ENCODE measurements at regions not wholly inside any gene's neighbourhood (a gene's known extent, or its start where the extent isn't known, plus 50 kb on each side); places are given as distances from the start of the nearest gene placed in this dataset.
"Not testable (repeated sequence)": the region's sequence is repeated elsewhere in the genome, so short reads cannot be mapped to it uniquely, and the experiment has no call there.

- DNase-seq (ENCODE audit: low read depth) = no peak
These were observed 202.0 kb upstream of the ZNF184 start for GRCh38 chr6:27674882-27675281.

DNA sequence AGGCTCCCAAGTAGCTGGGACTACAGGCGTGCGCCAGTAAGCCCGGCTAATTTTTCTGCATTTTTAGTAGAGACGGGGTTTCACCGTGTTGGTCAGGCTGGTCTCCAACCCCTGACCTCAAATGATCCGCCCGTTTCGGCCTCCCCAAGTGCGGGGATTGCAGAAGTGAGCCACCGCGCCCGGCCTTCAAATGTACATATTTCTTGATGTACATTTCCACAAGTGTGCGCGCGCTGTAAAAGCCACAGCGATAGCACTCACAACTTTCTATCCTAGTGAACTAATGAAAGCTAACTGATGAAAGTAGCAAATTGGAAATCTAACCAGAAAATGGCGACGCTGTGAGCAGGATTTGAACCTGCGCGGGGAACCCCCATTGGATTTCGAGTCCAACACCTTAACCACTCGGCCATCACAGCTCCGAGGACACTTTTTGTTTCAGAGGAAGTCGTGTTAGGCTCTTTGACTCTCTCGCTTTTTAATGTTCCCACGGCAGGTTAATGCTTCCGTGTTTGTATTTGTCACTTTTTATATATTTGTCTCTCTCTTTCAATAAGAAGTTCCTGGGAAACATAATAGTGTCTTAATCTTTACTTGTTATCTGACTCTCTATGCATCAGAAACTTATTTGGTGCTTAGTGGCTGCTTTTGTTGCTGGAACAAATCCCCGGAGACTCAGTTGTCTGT is 199.4 kb upstream of the ZNF184 start:
- DNase-seq (ENCODE audit: low read depth) = peak; percentile 65

- DNase-seq (ENCODE audit: low read depth) = no peak
These were observed 196.9 kb upstream of the ZNF184 start for GRCh38 chr6:27669624-27670301.

DNA sequence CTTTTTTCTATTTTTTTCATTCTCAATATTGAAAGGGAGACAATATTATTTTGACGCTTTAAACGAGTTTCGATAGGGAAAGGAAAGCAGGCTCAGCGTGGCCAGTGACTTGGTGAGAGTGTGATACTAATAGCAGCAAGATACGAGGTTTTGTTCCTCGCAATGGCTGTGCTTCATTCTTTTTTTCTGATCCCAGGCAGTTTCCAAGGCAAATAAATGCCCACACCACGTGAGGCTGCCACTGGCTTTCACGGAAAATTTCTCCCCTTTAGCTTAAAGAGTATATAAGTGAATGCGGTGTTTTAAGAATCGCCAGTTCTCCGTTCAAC is 196.4 kb upstream of the ZNF184 start:
- DNase-seq (ENCODE audit: low read depth) = no peak

DNA sequence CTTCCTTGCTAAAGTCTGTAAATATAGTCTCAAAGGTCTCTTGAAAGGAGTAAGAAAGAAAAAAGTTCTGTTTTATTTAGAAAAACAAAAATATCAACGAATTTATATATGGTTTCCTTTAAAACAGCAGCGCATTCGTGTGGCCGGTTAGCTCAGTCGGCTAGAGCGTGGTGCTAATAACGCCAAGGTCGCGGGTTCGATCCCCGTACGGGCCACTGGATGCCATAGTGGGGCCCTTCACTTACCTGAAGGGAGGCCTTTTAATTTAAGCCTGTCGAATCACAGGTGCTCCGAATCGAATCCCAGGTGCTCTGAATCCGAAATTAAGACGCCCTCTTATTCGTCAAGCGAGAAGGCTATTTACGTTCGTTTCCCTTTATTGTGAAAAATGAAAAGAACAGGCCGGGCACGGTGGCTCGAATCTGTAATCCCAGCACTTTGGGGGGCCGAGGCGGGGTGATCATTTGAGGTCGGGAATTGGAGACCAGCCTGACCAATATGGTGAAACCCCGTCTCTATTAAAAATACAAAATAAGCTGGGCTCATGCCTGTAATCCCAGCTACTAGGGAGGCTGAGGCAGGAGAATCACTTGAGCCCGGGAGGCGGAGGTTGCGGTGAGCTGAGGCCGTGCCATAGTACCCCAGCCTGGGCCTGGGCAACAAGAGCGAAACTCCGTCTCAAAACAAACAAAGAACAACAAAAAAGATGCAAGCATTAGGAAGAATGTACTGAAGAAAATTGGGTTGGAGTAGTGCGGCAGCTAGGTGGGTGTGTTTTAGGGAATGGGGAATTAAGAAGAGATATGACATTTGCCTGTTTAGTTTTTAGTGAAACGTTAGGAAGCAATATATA is 195.8 kb upstream of the ZNF184 start:
- DNase-seq (ENCODE audit: low read depth) = peak; percentile 46

- DNase-seq (ENCODE audit: low read depth) = no peak
These were observed 194.9 kb upstream of the ZNF184 start for GRCh38 chr6:27667657-27668441.

GRCh38 chr6:27667016-27667656 is 194.2 kb upstream of the ZNF184 start:
- no peak for DNase-seq (ENCODE audit: low read depth)

DNA sequence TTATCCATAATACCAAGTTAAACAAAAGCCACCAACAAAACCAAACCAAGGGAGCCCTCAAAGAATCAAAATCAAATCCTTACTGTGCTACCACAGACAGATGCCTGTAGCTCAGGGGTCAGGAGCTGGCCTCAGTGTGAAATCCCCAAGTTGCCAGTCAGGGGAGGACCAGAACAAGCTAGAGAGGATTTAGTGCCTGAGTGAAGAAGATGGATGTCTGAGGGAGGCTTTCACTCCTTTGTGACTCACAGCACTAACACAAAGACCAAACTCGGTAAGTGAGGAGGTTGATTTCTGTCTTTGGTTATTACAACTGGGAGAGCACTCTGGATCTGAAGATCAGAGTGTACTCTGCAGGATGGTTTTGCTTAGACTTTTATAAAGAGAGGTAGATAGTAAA is 189.9 kb upstream of the ZNF184 start:
- DNase-seq (ENCODE audit: low read depth) = no peak

DNA sequence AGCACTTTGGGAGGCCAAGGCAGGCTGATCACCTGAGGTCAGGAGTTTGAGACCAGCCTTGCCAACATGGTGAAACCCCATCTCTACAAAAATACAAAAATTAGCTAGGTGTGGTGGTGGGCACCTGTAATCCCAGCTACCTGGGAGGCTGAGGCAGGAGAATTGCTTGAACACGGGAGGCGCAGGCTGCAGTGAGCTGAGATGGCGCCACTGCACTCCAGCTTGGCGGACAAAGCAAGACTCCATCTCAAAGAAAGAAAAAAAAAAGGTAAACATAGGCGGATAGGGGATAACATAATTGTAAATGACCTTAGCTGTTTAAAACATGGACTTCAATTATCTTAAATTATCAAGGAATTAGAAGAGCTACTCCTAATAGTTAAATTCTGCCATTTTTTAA is 189.3 kb upstream of the ZNF184 start:
- DNase-seq (ENCODE audit: low read depth) = not testable (repeated sequence)

DNA sequence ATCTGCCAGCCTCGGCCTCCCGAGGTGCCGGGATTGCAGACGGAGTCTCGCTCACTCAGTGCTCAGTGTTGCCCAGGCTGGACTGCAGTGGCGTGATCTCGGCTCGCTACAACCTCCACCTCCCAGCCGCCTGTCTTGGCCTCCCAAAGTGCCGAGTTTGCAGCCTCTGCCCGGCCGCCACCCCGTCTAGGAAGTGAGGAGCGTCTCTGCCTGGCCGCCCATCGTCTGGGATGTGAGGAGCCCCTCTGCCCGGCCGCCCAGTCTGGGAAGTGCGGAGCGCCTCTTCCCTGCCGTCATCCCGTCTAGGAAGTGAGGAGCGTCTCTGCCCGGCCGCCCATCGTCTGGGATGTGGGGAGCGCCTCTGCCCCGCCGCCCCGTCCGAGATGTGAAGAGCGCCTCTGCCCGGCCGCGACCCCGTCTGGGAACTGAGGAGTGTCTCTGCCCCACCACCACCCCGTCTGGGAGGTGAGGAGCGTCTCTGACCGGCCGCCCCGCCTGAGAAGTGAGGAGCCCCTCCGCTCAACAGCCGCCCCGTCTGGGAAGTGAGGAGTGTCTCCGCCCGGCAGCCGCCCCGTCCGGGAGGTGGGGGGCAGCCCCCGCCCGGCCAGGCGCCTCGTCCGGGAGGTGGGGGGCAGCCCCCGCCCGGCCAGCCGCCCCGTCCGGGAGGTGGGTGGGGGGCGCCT is 180.4 kb upstream of the ZNF184 start:
- DNase-seq (ENCODE audit: low read depth) = not testable (repeated sequence)

DNA sequence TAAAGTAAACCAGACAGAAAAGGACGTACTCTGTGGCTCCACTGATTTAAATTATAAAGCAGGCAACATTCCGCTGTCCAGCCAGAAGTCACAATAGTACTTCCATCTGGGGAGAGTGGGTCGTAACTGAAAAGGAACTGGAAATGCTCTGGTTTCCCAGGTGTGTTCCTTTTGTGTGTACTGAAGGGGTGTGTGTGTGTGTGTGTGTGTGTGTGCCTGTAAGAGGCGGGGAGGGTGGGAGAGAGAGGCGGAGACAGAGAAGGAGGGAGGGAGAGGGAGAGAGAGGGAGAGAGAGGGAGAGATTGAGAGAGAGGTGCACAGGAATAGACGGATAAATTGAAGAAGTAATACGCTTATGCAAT is 178.4 kb upstream of the ZNF184 start:
- no peak for DNase-seq (ENCODE audit: low read depth)

GRCh38 chr6:27650620-27651370 is 177.9 kb upstream of the ZNF184 start:
- peak; percentile 49 for DNase-seq (ENCODE audit: low read depth)

DNA sequence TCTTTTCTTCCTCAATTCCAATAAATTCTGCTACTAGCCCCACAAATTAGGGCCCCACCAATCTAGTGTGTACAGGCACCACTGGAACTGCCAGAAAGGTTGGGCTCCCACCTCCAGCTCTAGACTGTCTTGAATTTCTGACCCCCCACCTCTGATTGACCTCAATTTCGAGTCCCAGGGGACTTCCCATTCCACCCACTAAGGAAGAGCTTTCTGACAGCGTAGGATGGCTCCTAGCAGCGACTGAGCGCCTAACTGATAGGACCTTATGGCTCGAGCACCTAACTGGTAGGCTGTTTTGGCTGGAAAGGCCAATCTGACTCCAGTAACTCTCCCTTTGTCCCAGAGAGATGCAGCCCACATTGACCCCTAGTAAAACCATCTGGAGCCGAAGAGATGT is 171.6 kb upstream of the ZNF184 start:
- no peak for DNase-seq (ENCODE audit: low read depth)

DNA sequence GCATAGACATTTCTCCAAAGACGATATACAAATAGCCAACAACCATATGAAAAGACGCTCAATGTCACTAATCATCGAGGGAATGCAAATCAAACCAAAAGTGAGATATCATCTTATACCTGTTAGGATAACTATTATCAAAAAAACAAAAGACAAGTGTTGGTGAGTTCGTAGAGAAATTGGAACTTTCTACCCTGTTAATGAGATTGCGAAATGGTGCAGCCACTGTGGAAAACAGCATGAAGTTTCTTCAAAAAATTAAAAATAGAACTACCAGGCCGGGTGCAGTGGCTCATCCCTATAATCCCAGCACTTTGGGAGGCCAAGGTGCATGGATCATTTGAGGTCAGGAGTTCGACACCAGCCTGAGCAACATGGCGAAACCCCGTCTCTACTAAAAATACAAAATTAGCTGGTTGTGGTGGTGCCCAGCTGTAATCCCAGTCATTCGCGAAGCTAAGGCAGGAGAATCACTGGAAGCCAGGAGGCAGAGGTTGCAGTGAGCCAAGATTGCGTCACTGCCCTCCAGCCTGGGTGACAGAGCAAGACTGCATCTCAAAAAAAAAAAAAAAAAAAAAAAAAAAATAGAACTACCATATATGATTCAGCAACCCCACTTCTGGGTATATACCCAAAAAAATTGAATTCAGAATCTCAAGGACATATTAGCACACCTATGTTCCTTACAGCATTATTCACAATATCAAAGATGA is 170.0 kb upstream of the ZNF184 start:
- DNase-seq (ENCODE audit: low read depth) = no peak

DNA sequence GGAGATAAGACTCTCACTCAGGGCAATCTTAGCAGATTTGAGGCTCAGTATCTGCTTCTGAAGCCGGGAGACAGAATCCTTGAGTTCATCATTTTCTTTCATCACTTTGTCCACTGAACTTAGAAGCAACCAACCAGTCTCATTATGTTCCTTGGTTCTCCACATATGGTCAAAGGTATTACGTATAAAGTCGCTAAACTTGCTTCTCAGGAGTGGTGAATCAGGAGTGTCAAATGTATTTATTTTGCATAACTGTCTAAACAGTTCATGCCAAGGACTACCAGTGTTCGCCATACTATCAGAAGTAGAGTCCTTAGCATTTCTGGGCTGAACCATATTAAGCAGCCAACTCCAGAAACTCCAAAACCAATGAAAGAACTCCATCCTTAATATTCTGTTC is 163.0 kb upstream of the ZNF184 start:
- DNase-seq (ENCODE audit: low read depth) = not testable (repeated sequence)

DNA sequence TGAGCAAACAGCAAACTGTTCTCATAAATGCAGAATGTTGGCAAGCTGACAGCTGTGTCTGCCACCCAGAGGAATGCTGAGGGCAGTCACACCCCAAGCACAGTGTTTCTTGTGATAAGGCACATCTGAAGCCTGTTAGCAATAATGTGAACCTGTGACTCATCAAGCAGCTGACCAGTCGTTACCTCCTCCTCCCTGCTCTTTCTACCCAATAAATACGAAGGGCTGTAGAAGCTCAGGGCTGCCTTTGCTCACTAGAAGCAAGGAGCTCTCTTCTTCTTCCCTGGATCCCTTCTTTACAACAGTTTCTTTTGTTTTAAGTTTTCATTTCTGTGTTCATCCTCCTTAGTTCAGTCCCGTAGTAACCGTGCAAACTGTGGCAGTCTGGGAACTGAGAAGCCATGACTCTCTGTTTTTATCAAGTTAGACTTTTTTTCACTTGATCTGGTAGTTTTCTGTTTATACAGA is 160.3 kb upstream of the ZNF184 start:
- DNase-seq (ENCODE audit: low read depth) = not testable (repeated sequence)

- no peak for DNase-seq (ENCODE audit: low read depth)
These were observed 158.7 kb upstream of the ZNF184 start for GRCh38 chr6:27631609-27631916.

GRCh38 chr6:27630727-27631608 is 158.1 kb upstream of the ZNF184 start:
- DNase-seq (ENCODE audit: low read depth) = peak; percentile 54

- no peak for DNase-seq (ENCODE audit: low read depth)
These were observed 151.9 kb upstream of the ZNF184 start for GRCh38 chr6:27624694-27625262.
